SK-N-SH (cell line): ENCODE measurements at regions not wholly inside any gene's neighbourhood (a gene's known extent, or its start where the extent isn't known, plus 50 kb on each side); places are given as distances from the start of the nearest gene placed in this dataset.
"Not testable (repeated sequence)": the region's sequence is repeated elsewhere in the genome, so short reads cannot be mapped to it uniquely, and the experiment has no call there.

Experiments used
- CTCF ChIP-seq: fragments of 200-600 bp; sonication (generic); IDR thresholded peaks from 2 replicates; pipeline ENCODE4 v1.6.1; 2017; ENCODE audit warnings: antibody characterized with exemption, mild to moderate bottlenecking, moderate library complexity
- EZH2phosphoT487 ChIP-seq: fragments of 200-600 bp; sonication (generic); IDR thresholded peaks from 2 replicates; pipeline ENCODE4 v1.6.1; 2017; ENCODE audit warnings: low read depth, mixed run types, mild to moderate bottlenecking, antibody characterized with exemption, moderate library complexity, borderline replicate concordance
- FOSL2 ChIP-seq: IDR thresholded peaks from 2 replicates; pipeline ENCODE4 v1.4.0; 2012; ENCODE audit warnings: low read depth, mild to moderate bottlenecking, moderate library complexity, borderline replicate concordance
- RAD21 ChIP-seq: IDR thresholded peaks from 2 replicates; pipeline ENCODE4 v1.6.1; 2012; ENCODE audit warnings: mild to moderate bottlenecking, low read length
- USF2 ChIP-seq: fragments of 150-350 bp; IDR thresholded peaks from 2 replicates; pipeline ENCODE4 v1.6.1; 2017; ENCODE audit warnings: antibody characterized with exemption, low read length, low read depth, borderline replicate concordance

- not testable (repeated sequence) for TF ChIP-seq CTCF, USF2, FOSL2, EZH2phosphoT487, RAD21
Measured at GRCh38 chr10:8415029-8415428, 360.5 kb downstream of the GATA3 start.
